Karpas-422 (cell line): ENCODE measurements at regions not wholly inside any gene's neighbourhood (a gene's known extent, or its start where the extent isn't known, plus 50 kb on each side); places are given as distances from the start of the nearest gene placed in this dataset.

ENCODE experiments used
- DNase-seq: peaks from one replicate; pipeline ENCODE4 v3.0.0-alpha.2; 2015
- H2AFZ ChIP-seq: fragments of 200-600 bp; sonication (generic); 2 replicates; pipeline ENCODE4 v1.6.1; 2014; ENCODE audit warnings: antibody characterized with exemption, low read length, mixed read lengths
- H3K27ac ChIP-seq: fragments of 200-600 bp; sonication (generic); 2 replicates; pipeline ENCODE4 v1.5.1; 2014; ENCODE audit warnings: mild to moderate bottlenecking, low read length, moderate library complexity
- H3K27me3 ChIP-seq: fragments of 200-600 bp; sonication (generic); 2 replicates; pipeline ENCODE4 v1.6.1; 2014; ENCODE audit warnings: low read length, mixed read lengths
- H3K36me3 ChIP-seq: fragments of 200-600 bp; sonication (generic); 2 replicates; pipeline ENCODE4 v1.6.1; 2014; ENCODE audit warnings: low read length, mixed read lengths; ENCODE audit not compliant: insufficient read depth
- H3K4me1 ChIP-seq: fragments of 200-600 bp; sonication (generic); 2 replicates; pipeline ENCODE4 v1.6.1; 2014; ENCODE audit warnings: mild to moderate bottlenecking, low read length, mixed read lengths
- H3K4me2 ChIP-seq: fragments of 200-600 bp; sonication (generic); 2 replicates; pipeline ENCODE4 v1.6.1; 2014; ENCODE audit warnings: low read length, low read depth, mild to moderate bottlenecking; ENCODE audit not compliant: poor library complexity, severe bottlenecking
- H3K4me3 ChIP-seq: fragments of 200-600 bp; sonication (generic); 2 replicates; pipeline ENCODE4 v1.5.1; 2014; ENCODE audit warnings: mild to moderate bottlenecking, antibody characterized with exemption, low read length, mixed read lengths
- H3K79me2 ChIP-seq: fragments of 200-600 bp; sonication (generic); 2 replicates; pipeline ENCODE4 v1.6.1; 2014; ENCODE audit warnings: mild to moderate bottlenecking, low read length, mixed read lengths
- H3K9ac ChIP-seq: fragments of 200-600 bp; sonication (generic); 2 replicates; pipeline ENCODE4 v1.6.0; 2014; ENCODE audit warnings: low read length
- H3K9me2 ChIP-seq: fragments of 200-600 bp; sonication (generic), shearing (Covaris generic); replicated peaks from 2 replicates; pipeline ENCODE4 v1.6.0; 2014; ENCODE audit warnings: mild to moderate bottlenecking, low read length, moderate library complexity; ENCODE audit not compliant: insufficient read depth
- H3K9me3 ChIP-seq: fragments of 300-700, 200-600 bp; sonication (generic); 2 replicates; pipeline ENCODE4 v1.6.1; 2014; ENCODE audit warnings: low read length, mixed read lengths
- H4K20me1 ChIP-seq: fragments of 200-600 bp; sonication (generic); 2 replicates; pipeline ENCODE4 v1.6.1; 2014; ENCODE audit warnings: mild to moderate bottlenecking, antibody characterized with exemption, low read length, low read depth; ENCODE audit not compliant: insufficient read depth

- no peaks in the 10 kb centered on the region for H3K9me2 ChIP-seq
- H3K27ac ChIP-seq, result no peak overlapping the region
- no peak overlapping the region for H3K4me2 ChIP-seq
- no peaks in the 10 kb centered on the region for H4K20me1 ChIP-seq
- DNase-seq, result no peak
- H3K9ac ChIP-seq, result no peak overlapping the region
- H3K4me3 ChIP-seq, result no peak overlapping the region
- no peaks in the 10 kb centered on the region for H3K27me3 ChIP-seq
- no peaks in the 10 kb centered on the region for H3K4me1 ChIP-seq
- H3K9me3 ChIP-seq, result peaks cover 31% of the 10 kb centered on the region
- H3K79me2 ChIP-seq, result no peaks in the 10 kb centered on the region
- H2AFZ ChIP-seq, result no peak overlapping the region
- H3K36me3 ChIP-seq, result no peaks in the 10 kb centered on the region
These were observed 387.1 kb upstream of the IZUMO3 start for GRCh38 chr9:24932785-24933184.

GRCh38 chr9:24931894-24932293, 386.2 kb upstream of the IZUMO3 start:
- H2AFZ ChIP-seq, result no peak overlapping the region
- no peaks in the 10 kb centered on the region for H4K20me1 ChIP-seq
- no peaks in the 10 kb centered on the region for H3K79me2 ChIP-seq
- H3K9ac ChIP-seq, result no peak overlapping the region
- H3K27me3 ChIP-seq, result no peaks in the 10 kb centered on the region
- no peak overlapping the region for H3K4me3 ChIP-seq
- H3K9me3 ChIP-seq, result peaks cover 29% of the 10 kb centered on the region
- H3K4me2 ChIP-seq, result no peak overlapping the region
- DNase-seq, result no peak
- H3K4me1 ChIP-seq, result no peaks in the 10 kb centered on the region
- no peaks in the 10 kb centered on the region for H3K36me3 ChIP-seq
- no peaks in the 10 kb centered on the region for H3K9me2 ChIP-seq
- H3K27ac ChIP-seq, result no peak overlapping the region

GRCh38 chr9:24912767-24913166, 367.1 kb upstream of the IZUMO3 start:
- Histone ChIP-seq H3K27ac (no peak overlapping the region), H3K9me3 (peaks cover 12% of the 10 kb centered on the region), H3K4me2 (no peak overlapping the region), H4K20me1 (no peaks in the 10 kb centered on the region), H3K36me3 (no peaks in the 10 kb centered on the region), H3K9ac (no peak overlapping the region), H3K9me2 (no peaks in the 10 kb centered on the region), H3K79me2 (no peaks in the 10 kb centered on the region), H3K27me3 (no peaks in the 10 kb centered on the region), H3K4me3 (no peak overlapping the region), H3K4me1 (no peaks in the 10 kb centered on the region), H2AFZ (no peak overlapping the region)
- DNase-seq, result no peak

GRCh38 chr9:24901319-24901718, 355.6 kb upstream of the IZUMO3 start:
- Histone ChIP-seq H3K4me3 (no peak overlapping the region), H3K9me3 (peaks cover 18% of the 10 kb centered on the region; the same call in 1 of the 2 replicates), H3K9me2 (no peaks in the 10 kb centered on the region), H3K27me3 (no peaks in the 10 kb centered on the region), H4K20me1 (no peaks in the 10 kb centered on the region), H3K27ac (no peak overlapping the region), H2AFZ (no peak overlapping the region), H3K79me2 (no peaks in the 10 kb centered on the region), H3K9ac (no peak overlapping the region), H3K4me1 (no peaks in the 10 kb centered on the region), H3K4me2 (no peak overlapping the region), H3K36me3 (no peaks in the 10 kb centered on the region)
- no peak for DNase-seq

GRCh38 chr9:24900179-24900578, 354.5 kb upstream of the IZUMO3 start:
- Histone ChIP-seq H3K9me3 (peaks cover 23% of the 10 kb centered on the region), H3K79me2 (no peaks in the 10 kb centered on the region), H2AFZ (no peak overlapping the region), H3K27me3 (no peaks in the 10 kb centered on the region), H3K9ac (no peak overlapping the region), H3K9me2 (no peaks in the 10 kb centered on the region), H3K27ac (no peak overlapping the region), H3K36me3 (no peaks in the 10 kb centered on the region), H3K4me1 (no peaks in the 10 kb centered on the region), H3K4me2 (no peak overlapping the region), H4K20me1 (no peaks in the 10 kb centered on the region), H3K4me3 (no peak overlapping the region)
- DNase-seq, result no peak

GRCh38 chr9:24899463-24899862, 353.8 kb upstream of the IZUMO3 start:
- DNase-seq, result no peak
- Histone ChIP-seq H3K9me2 (no peaks in the 10 kb centered on the region), H3K9ac (no peak overlapping the region), H3K79me2 (no peaks in the 10 kb centered on the region), H3K9me3 (peaks cover 18% of the 10 kb centered on the region), H3K27ac (no peak overlapping the region), H3K4me1 (no peaks in the 10 kb centered on the region), H4K20me1 (no peaks in the 10 kb centered on the region), H3K27me3 (no peaks in the 10 kb centered on the region), H2AFZ (no peak overlapping the region), H3K4me2 (no peak overlapping the region), H3K4me3 (no peak overlapping the region), H3K36me3 (no peaks in the 10 kb centered on the region)

GRCh38 chr9:24897826-24898225, 352.1 kb upstream of the IZUMO3 start:
- no peaks in the 10 kb centered on the region for H3K36me3 ChIP-seq

GRCh38 chr9:24881361-24881760, 335.7 kb upstream of the IZUMO3 start:
- Histone ChIP-seq H3K9me3 (peaks cover 32% of the 10 kb centered on the region), H3K36me3 (no peaks in the 10 kb centered on the region), H3K4me1 (no peaks in the 10 kb centered on the region), H2AFZ (no peak overlapping the region), H3K79me2 (no peaks in the 10 kb centered on the region), H4K20me1 (no peaks in the 10 kb centered on the region), H3K4me3 (no peak overlapping the region), H3K9ac (no peak overlapping the region), H3K9me2 (no peaks in the 10 kb centered on the region), H3K27me3 (no peaks in the 10 kb centered on the region), H3K4me2 (no peak overlapping the region), H3K27ac (no peak overlapping the region)
- DNase-seq, result no peak

More at GRCh38 chr9:24897826-24898225, 352.1 kb upstream of the IZUMO3 start:
- H3K4me2 ChIP-seq, result no peak overlapping the region
- no peaks in the 10 kb centered on the region for H3K27me3 ChIP-seq
- H3K9ac ChIP-seq, result no peak overlapping the region
- H3K4me1 ChIP-seq, result no peaks in the 10 kb centered on the region
- no peaks in the 10 kb centered on the region for H3K79me2 ChIP-seq
- no peak overlapping the region for H3K27ac ChIP-seq
- no peak for DNase-seq
- no peak overlapping the region for H2AFZ ChIP-seq
- no peaks in the 10 kb centered on the region for H4K20me1 ChIP-seq
- no peaks in the 10 kb centered on the region for H3K9me2 ChIP-seq
- peaks cover 18% of the 10 kb centered on the region for H3K9me3 ChIP-seq
- no peak overlapping the region for H3K4me3 ChIP-seq

- Histone ChIP-seq H3K9ac (no peak overlapping the region), H3K4me3 (no peak overlapping the region), H3K4me1 (no peaks in the 10 kb centered on the region), H3K79me2 (no peaks in the 10 kb centered on the region), H3K27ac (no peak overlapping the region), H3K9me2 (no peaks in the 10 kb centered on the region), H3K9me3 (peaks cover 27% of the 10 kb centered on the region), H3K4me2 (no peak overlapping the region), H3K36me3 (no peaks in the 10 kb centered on the region), H2AFZ (no peak overlapping the region), H3K27me3 (no peaks in the 10 kb centered on the region), H4K20me1 (no peaks in the 10 kb centered on the region)
- no peak for DNase-seq
These were observed 333.9 kb upstream of the IZUMO3 start for GRCh38 chr9:24879591-24879990.
